DOHH2 (cell line): ENCODE measurements at regions not wholly inside any gene's neighbourhood (a gene's known extent, or its start where the extent isn't known, plus 50 kb on each side); places are given as distances from the start of the nearest gene placed in this dataset.

Experiments used
- CTCF ChIP-seq: fragments of 200-600 bp; sonication (generic); IDR thresholded peaks from one replicate; pipeline ENCODE4 v1.5.1; 2014; ENCODE audit warnings: antibody characterized with exemption, mild to moderate bottlenecking, low read depth, low read length; ENCODE audit not compliant: poor library complexity, severe bottlenecking
- EZH2phosphoT487 ChIP-seq: fragments of 200-600 bp; sonication (generic); IDR thresholded peaks from 2 replicates; pipeline ENCODE4 v1.6.1; 2017; ENCODE audit warnings: borderline replicate concordance, mild to moderate bottlenecking, antibody characterized with exemption, low read length, moderate library complexity, mixed read lengths

GRCh38 chr20:63085151-63085861 is 78.5 kb upstream of the BHLHE23 start:
- TF ChIP-seq CTCF (no peak), EZH2phosphoT487 (no peak)
